WTC11 (cell line): ENCODE measurements at regions not wholly inside any gene's neighbourhood (a gene's known extent, or its start where the extent isn't known, plus 50 kb on each side); places are given as distances from the start of the nearest gene placed in this dataset.

ENCODE experiments used
- ATAC-seq: fragments of 200-7000 bp; cut with Tn5 transposase; 2 replicates; pipeline ENCODE4 v1.10.0; 2021; ENCODE audit warnings: mild to moderate bottlenecking, moderate library complexity
- CTCF ChIA-PET: fragments of 300-600 bp; sonication (Branson Sonifier 250); formaldehyde crosslinking; loops from one replicate; lab custom pipeline; 2021; ENCODE audit warnings: antibody characterized with exemption; lab: Charles Lee
- POLR2A ChIA-PET: fragments of 350-600 bp; sonication (Branson Sonifier 250); formaldehyde crosslinking; loops from one replicate; lab custom pipeline; 2021; ENCODE audit warnings: antibody characterized with exemption; lab: Charles Lee
- DNase-seq: peaks from one replicate; pipeline ENCODE4 v3.0.0; 2021; ENCODE audit warnings: low spot score
- H3K27ac Mint-ChIP-seq: 2 replicates; pipeline ENCODE4 v1.8.0; 2021; ENCODE audit warnings: mixed read lengths
- H3K27me3 Mint-ChIP-seq: 2 replicates; pipeline ENCODE4 v1.8.0; 2021; ENCODE audit warnings: low read depth, mild to moderate bottlenecking, moderate library complexity, mixed read lengths
- H3K36me3 Mint-ChIP-seq: 2 replicates; pipeline ENCODE4 v1.8.0; 2021; ENCODE audit warnings: mixed read lengths
- H3K4me1 Mint-ChIP-seq: 2 replicates; pipeline ENCODE4 v1.8.0; 2022; ENCODE audit warnings: mixed read lengths
- H3K4me3 Mint-ChIP-seq: 2 replicates; pipeline ENCODE4 v1.8.0; 2021; ENCODE audit warnings: mild to moderate bottlenecking, moderate library complexity, mixed read lengths
- H3K9me3 Mint-ChIP-seq: 2 replicates; pipeline ENCODE4 v1.8.0; 2021; ENCODE audit warnings: mixed read lengths
- AFF4 ChIP-seq: sonication (generic); formaldehyde crosslinking; IDR thresholded peaks from 2 replicates; pipeline ENCODE4 v1.8.1; 2023; ENCODE audit warnings: mild to moderate bottlenecking, missing genetic modification reagents, borderline replicate concordance
- ARID4B ChIP-seq: sonication (generic); formaldehyde crosslinking; IDR thresholded peaks from 2 replicates; pipeline ENCODE4 v1.8.0; 2023; ENCODE audit warnings: missing genetic modification reagents, mild to moderate bottlenecking, borderline replicate concordance
- ATF1 ChIP-seq: sonication (generic); formaldehyde crosslinking; IDR thresholded peaks from 2 replicates; pipeline ENCODE4 v1.8.1; 2023; ENCODE audit warnings: mild to moderate bottlenecking, moderate library complexity, missing genetic modification reagents
- ATF2 ChIP-seq: sonication (generic); formaldehyde crosslinking; IDR thresholded peaks from 2 replicates; pipeline ENCODE4 v1.8.1; 2022; ENCODE audit warnings: low read depth, missing genetic modification reagents, borderline replicate concordance
- E2F5 ChIP-seq: sonication (generic); formaldehyde crosslinking; IDR thresholded peaks from 2 replicates; pipeline ENCODE4 v1.8.1; 2022; ENCODE audit warnings: mild to moderate bottlenecking, moderate library complexity, missing genetic modification reagents
- ELF4 ChIP-seq: sonication (generic); formaldehyde crosslinking; IDR thresholded peaks from 2 replicates; pipeline ENCODE4 v1.8.1; 2022; ENCODE audit warnings: low read depth, mild to moderate bottlenecking, moderate library complexity, missing genetic modification reagents
- ESRRA ChIP-seq: sonication (generic); formaldehyde crosslinking; IDR thresholded peaks from 2 replicates; pipeline ENCODE4 v1.8.1; 2022; ENCODE audit warnings: mild to moderate bottlenecking, missing genetic modification reagents, borderline replicate concordance
- FOXJ3 ChIP-seq: sonication (generic); formaldehyde crosslinking; IDR thresholded peaks from 2 replicates; pipeline ENCODE4 v1.9.0; 2021; ENCODE audit warnings: missing genetic modification reagents, mild to moderate bottlenecking, borderline replicate concordance
- FOXP4 ChIP-seq: sonication (generic); formaldehyde crosslinking; IDR thresholded peaks from 2 replicates; pipeline ENCODE4 v1.8.0; 2022; ENCODE audit warnings: mild to moderate bottlenecking, missing genetic modification reagents
- GABPB1 ChIP-seq: sonication (generic); formaldehyde crosslinking; IDR thresholded peaks from 2 replicates; pipeline ENCODE4 v1.8.1; 2023; ENCODE audit warnings: mild to moderate bottlenecking, missing genetic modification reagents
- HMGA2 ChIP-seq: fragments of 250-450 bp; sonication (Bioruptor Pico); IDR thresholded peaks from 2 replicates; pipeline ENCODE4 v1.4.0; 2021; ENCODE audit warnings: mild to moderate bottlenecking, moderate library complexity
- JAZF1 ChIP-seq: fragments of 250-450 bp; sonication (Bioruptor Pico); IDR thresholded peaks from 2 replicates; pipeline ENCODE4 v1.9.0; 2021; ENCODE audit warnings: moderate library complexity, mild to moderate bottlenecking, inconsistent platforms
- KAT7 ChIP-seq: sonication (generic); formaldehyde crosslinking; IDR thresholded peaks from 2 replicates; pipeline ENCODE4 v1.8.1; 2023; ENCODE audit warnings: missing genetic modification reagents, mild to moderate bottlenecking, borderline replicate concordance
- NFE2L1 ChIP-seq: sonication (generic); formaldehyde crosslinking; IDR thresholded peaks from 2 replicates; pipeline ENCODE4 v1.8.1; 2023; ENCODE audit warnings: missing genetic modification reagents
- NFYB ChIP-seq: sonication (generic); formaldehyde crosslinking; conservative IDR thresholded peaks from 2 replicates; pipeline ENCODE4 v1.8.0; 2022; ENCODE audit warnings: low read depth, missing genetic modification reagents
- PRDM15 ChIP-seq: sonication (generic); formaldehyde crosslinking; IDR thresholded peaks from 2 replicates; pipeline ENCODE4 v1.8.0; 2022; ENCODE audit warnings: missing genetic modification reagents
- RELA ChIP-seq: sonication (generic); formaldehyde crosslinking; IDR thresholded peaks from 2 replicates; pipeline ENCODE4 v1.8.1; 2022; ENCODE audit warnings: missing genetic modification reagents, mild to moderate bottlenecking, borderline replicate concordance
- SMAD3 ChIP-seq: sonication (generic); formaldehyde crosslinking; IDR thresholded peaks from 2 replicates; pipeline ENCODE4 v1.8.0; 2022; ENCODE audit warnings: missing genetic modification reagents, mild to moderate bottlenecking, borderline replicate concordance
- TEAD1 ChIP-seq: sonication (generic); formaldehyde crosslinking; IDR thresholded peaks from 2 replicates; pipeline ENCODE4 v1.8.0; 2022; ENCODE audit warnings: mild to moderate bottlenecking, missing genetic modification reagents
- ZNF219 ChIP-seq: sonication (generic); formaldehyde crosslinking; IDR thresholded peaks from 2 replicates; pipeline ENCODE4 v1.8.0; 2023; ENCODE audit warnings: missing genetic modification reagents, mild to moderate bottlenecking, borderline replicate concordance
- ZNF416 ChIP-seq: fragments of 250-450 bp; sonication (Bioruptor Pico); IDR thresholded peaks from 2 replicates; pipeline ENCODE4 v1.9.0; 2021; ENCODE audit warnings: mild to moderate bottlenecking, inconsistent platforms
- ZNF671 ChIP-seq: fragments of 250-450 bp; sonication (Bioruptor Pico); IDR thresholded peaks from 2 replicates; pipeline ENCODE4 v1.8.0; 2021; ENCODE audit warnings: mild to moderate bottlenecking

GRCh38 chr6:128711149-128711548, 171.8 kb upstream of the LAMA2 start (continued):
- TF ChIP-seq FOXP4, result no peak
- no peak for TF ChIP-seq ZNF416 (CRISPR knock-in tag)
- TF ChIP-seq ATF1 (CRISPR knock-in tag), result no peak

GRCh38 chr6:128710315-128710714, 172.6 kb upstream of the LAMA2 start:
- ChIA-PET POLR2A (no interaction called here), CTCF (no interaction called here)
- no peaks in the 10 kb centered on the region for H3K4me1 Mint-ChIP-seq
- H3K27me3 Mint-ChIP-seq, result no peaks in the 10 kb centered on the region
- H3K36me3 Mint-ChIP-seq, result no peaks in the 10 kb centered on the region
- no peak for TF ChIP-seq PRDM15 (CRISPR knock-in tag)
- TF ChIP-seq E2F5, result no peak
- no peak for TF ChIP-seq RELA (CRISPR knock-in tag)
- TF ChIP-seq SMAD3 (CRISPR knock-in tag), result no peak
- no peak for TF ChIP-seq NFYB (CRISPR knock-in tag)
- no peak for TF ChIP-seq ELF4 (CRISPR knock-in tag)
- TF ChIP-seq HMGA2 (CRISPR knock-in tag), result no peak
- TF ChIP-seq AFF4 (CRISPR knock-in tag), result no peak
- TF ChIP-seq KAT7 (CRISPR knock-in tag), result no peak
- no peak for TF ChIP-seq ARID4B (CRISPR knock-in tag)
- TF ChIP-seq NFE2L1 (CRISPR knock-in tag), result no peak
- no peak for TF ChIP-seq GABPB1 (CRISPR knock-in tag)
- no peak for TF ChIP-seq ZNF671 (CRISPR knock-in tag)
- no peak for TF ChIP-seq ATF2 (CRISPR knock-in tag)
- TF ChIP-seq TEAD1 (CRISPR knock-in tag), result no peak
- TF ChIP-seq ZNF219 (CRISPR knock-in tag), result no peak
- no peak for TF ChIP-seq FOXJ3 (CRISPR knock-in tag)
- no peak for TF ChIP-seq ESRRA
- no peak for TF ChIP-seq JAZF1 (CRISPR knock-in tag)
- DNase-seq (no peak), ATAC-seq (no peak)
- H3K4me3 Mint-ChIP-seq, result no peak overlapping the region
- H3K9me3 Mint-ChIP-seq, result no peaks in the 10 kb centered on the region
- H3K27ac Mint-ChIP-seq, result no peak overlapping the region
